ENCODE measurements at regions not wholly inside any gene's neighbourhood (a gene's known extent, or its start where the extent isn't known, plus 50 kb on each side); places are given as distances from the start of the nearest gene placed in this dataset.
A peak's percentile ranks its signal among the peaks of the same experiment; 100 is the strongest.
"Not testable (repeated sequence)": the region's sequence is repeated elsewhere in the genome, so short reads cannot be mapped to it uniquely, and the experiment has no call there.

GRCh38 chr12:75754698-75755097 is 243.3 kb upstream of the KRR1 start:
- no peak for DNase-seq

- no peak for DNase-seq
These were observed 242.7 kb upstream of the KRR1 start for GRCh38 chr12:75754141-75754540.

GRCh38 chr12:75751769-75752471 is 240.5 kb upstream of the KRR1 start:
- DNase-seq: no peak

- DNase-seq: no peak
These were observed 239.4 kb upstream of the KRR1 start for GRCh38 chr12:75750716-75751306.

- not testable (repeated sequence) for DNase-seq
These were observed 237.6 kb upstream of the KRR1 start for GRCh38 chr12:75748990-75749389.

GRCh38 chr12:75748136-75748535 is 236.7 kb upstream of the KRR1 start:
- no peak for DNase-seq

GRCh38 chr12:75747572-75748021 is 236.2 kb upstream of the KRR1 start:
- DNase-seq: peak; percentile 53

- DNase-seq: no peak
These were observed 235.2 kb upstream of the KRR1 start for GRCh38 chr12:75746621-75747020.

- DNase-seq: peak; percentile 34
These were observed 233.3 kb upstream of the KRR1 start for GRCh38 chr12:75744607-75745256.

GRCh38 chr12:75742961-75743360 is 231.6 kb upstream of the KRR1 start:
- no peak for DNase-seq

- no peak for DNase-seq
These were observed 230.6 kb upstream of the KRR1 start for GRCh38 chr12:75742048-75742447.

- no peak for DNase-seq
These were observed 228.5 kb upstream of the KRR1 start for GRCh38 chr12:75739912-75740311.

GRCh38 chr12:75739098-75739497 is 227.7 kb upstream of the KRR1 start:
- DNase-seq: not testable (repeated sequence)

GRCh38 chr12:75738486-75738885 is 227.1 kb upstream of the KRR1 start:
- DNase-seq: no peak

GRCh38 chr12:75735853-75736252 is 224.4 kb upstream of the KRR1 start:
- no peak for DNase-seq

- no peak for DNase-seq
These were observed 217.4 kb upstream of the KRR1 start for GRCh38 chr12:75728826-75729225.

- no peak for DNase-seq
These were observed 216.2 kb upstream of the KRR1 start for GRCh38 chr12:75727577-75727976.

- peak; percentile 77 for DNase-seq
These were observed 214.2 kb upstream of the KRR1 start for GRCh38 chr12:75725521-75726111.

- DNase-seq: peak; percentile 52
These were observed 213.5 kb upstream of the KRR1 start for GRCh38 chr12:75724928-75725312.

GRCh38 chr12:75724307-75724927 is 213.0 kb upstream of the KRR1 start:
- no peak for DNase-seq

GRCh38 chr12:75722714-75723200 is 211.3 kb upstream of the KRR1 start:
- no peak for DNase-seq

GRCh38 chr12:75721796-75722195 is 210.4 kb upstream of the KRR1 start:
- DNase-seq: no peak
